ENCODE measurements at regions not wholly inside any gene's neighbourhood (a gene's known extent, or its start where the extent isn't known, plus 50 kb on each side); places are given as distances from the start of the nearest gene placed in this dataset.

GRCh38 chr7:81080553-81080952, 161.7 kb upstream of the SEMA3C start:
- TF ChIP-seq CTCF (IDR thresholded peaks at IDR 0.05; ENCODE audit: borderline replicate concordance, insufficient read depth, low read depth, low read length) = no peak
- no peak overlapping the region for H3K4me3 ChIP-seq (ENCODE audit: low read depth, low read length)

GRCh38 chr7:81079746-81080145, 160.9 kb upstream of the SEMA3C start:
- no peak for TF ChIP-seq CTCF (IDR thresholded peaks at IDR 0.05; ENCODE audit: borderline replicate concordance, insufficient read depth, low read depth, low read length)

GRCh38 chr7:81075150-81075549, 156.3 kb upstream of the SEMA3C start:
- no peak for TF ChIP-seq CTCF (IDR thresholded peaks at IDR 0.05; ENCODE audit: borderline replicate concordance, insufficient read depth, low read depth, low read length)

More at GRCh38 chr7:81079746-81080145, 160.9 kb upstream of the SEMA3C start:
- no peak overlapping the region for H3K4me3 ChIP-seq (ENCODE audit: low read depth, low read length)

GRCh38 chr7:81074406-81074805, 155.6 kb upstream of the SEMA3C start:
- no peak for TF ChIP-seq CTCF (IDR thresholded peaks at IDR 0.05; ENCODE audit: borderline replicate concordance, insufficient read depth, low read depth, low read length)
- no peak overlapping the region for H3K4me3 ChIP-seq (ENCODE audit: low read depth, low read length)

More at GRCh38 chr7:81075150-81075549, 156.3 kb upstream of the SEMA3C start:
- no peak overlapping the region for H3K4me3 ChIP-seq (ENCODE audit: low read depth, low read length)

- no peak overlapping the region for H3K4me3 ChIP-seq (ENCODE audit: low read depth, low read length)
- no peak for TF ChIP-seq CTCF (IDR thresholded peaks at IDR 0.05; ENCODE audit: borderline replicate concordance, insufficient read depth, low read depth, low read length)
Observed at GRCh38 chr7:81073931-81074251, 155.0 kb upstream of the SEMA3C start.

GRCh38 chr7:81070956-81071355, 152.1 kb upstream of the SEMA3C start:
- H3K4me3 ChIP-seq (ENCODE audit: low read depth, low read length) = no peak overlapping the region
- no peak for TF ChIP-seq CTCF (IDR thresholded peaks at IDR 0.05; ENCODE audit: borderline replicate concordance, insufficient read depth, low read depth, low read length)

- H3K4me3 ChIP-seq (ENCODE audit: low read depth, low read length) = no peak overlapping the region
- TF ChIP-seq CTCF (IDR thresholded peaks at IDR 0.05; ENCODE audit: borderline replicate concordance, insufficient read depth, low read depth, low read length) = no peak
Observed at GRCh38 chr7:81066797-81067196, 147.9 kb upstream of the SEMA3C start.

Measured in GM12875 (cell line).